Thoracic aorta (tissue), 2 donors: ENCODE measurements at regions not wholly inside any gene's neighbourhood (a gene's known extent, or its start where the extent isn't known, plus 50 kb on each side); places are given as distances from the start of the nearest gene placed in this dataset.
"Not testable (repeated sequence)": the region's sequence is repeated elsewhere in the genome, so short reads cannot be mapped to it uniquely, and the experiment has no call there.

Experiments used
- ATAC-seq: fragments of 150-250 bp; one replicate; pipeline ENCODE4 v1.8.0; 2017; ENCODE audit warnings: low read depth; ENCODE audit not compliant: insufficient number of reproducible peaks, low FRiP score
- DNase-seq: peaks from one replicate; pipeline ENCODE4 v3.0.0-alpha.2; 2020; ENCODE audit warnings: low spot score
- H3K27ac ChIP-seq, 2 donors: fragments of 200-600 bp; sonication (generic); 1 replicate in 1 of 2; 2 replicates in 1 of 2; pipeline ENCODE4 v1.5.1; 2016; ENCODE audit warnings: mild to moderate bottlenecking in 2 of 2, moderate library complexity in 2 of 2
- H3K27me3 ChIP-seq: fragments of 200-600 bp; sonication (generic); replicated peaks from 2 replicates; pipeline ENCODE4 v1.6.0; 2016; ENCODE audit warnings: mild to moderate bottlenecking; ENCODE audit not compliant: insufficient read depth
- H3K36me3 ChIP-seq: fragments of 200-600 bp; sonication (generic); one replicate; pipeline ENCODE4 v1.5.1; 2016
- H3K4me1 ChIP-seq, 2 donors: fragments of 200-600 bp; sonication (generic); 1 replicate in 1 of 2; 2 replicates in 1 of 2; pipeline versions ENCODE4 v1.5.1 to v1.6.0; 2016; ENCODE audit warnings: low read depth in 2 of 2, mild to moderate bottlenecking in 1 of 2; ENCODE audit not compliant: control insufficient read depth in 1 of 2
- H3K4me3 ChIP-seq: fragments of 200-600 bp; sonication (generic); 2 replicates; pipeline ENCODE4 v1.5.1; 2016; ENCODE audit warnings: mild to moderate bottlenecking
- H3K9me3 ChIP-seq: fragments of 200-600 bp; sonication (generic); 2 replicates; pipeline ENCODE4 v1.5.1; 2016
- CTCF ChIP-seq: fragments of 200-600 bp; sonication (generic); IDR thresholded peaks from one replicate; pipeline ENCODE4 v1.5.1; 2019; ENCODE audit warnings: antibody characterized with exemption

DNA sequence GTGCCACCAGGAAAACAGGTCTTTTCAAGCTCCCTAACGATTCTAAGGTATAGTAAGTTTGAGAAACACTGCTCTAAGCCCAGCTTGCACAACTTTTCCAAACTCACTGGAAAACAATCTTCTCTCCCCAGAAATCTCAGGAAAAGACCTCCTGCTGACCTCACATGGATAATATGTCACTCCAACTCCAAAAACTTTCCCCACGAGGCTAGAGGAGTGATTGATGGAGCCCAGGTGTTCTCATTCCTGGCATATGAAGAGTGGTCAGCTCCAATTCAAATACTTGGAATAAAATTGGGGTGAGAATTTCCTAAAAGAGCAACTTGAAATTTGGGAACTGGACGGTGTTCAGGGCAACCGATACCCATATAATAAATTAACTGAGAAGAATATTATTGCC is 299.9 kb downstream of the PPP4R3C start:
- no peak for TF ChIP-seq CTCF
- Histone ChIP-seq H3K4me3 (no peak overlapping the region), H3K27me3 (no peaks in the 10 kb centered on the region), H3K36me3 (no peaks in the 10 kb centered on the region), H3K4me1 (no peaks in the 10 kb centered on the region), H3K9me3 (no peaks in the 10 kb centered on the region), H3K27ac (no peak overlapping the region)
- ATAC-seq (no peak), DNase-seq (no peak)

DNA sequence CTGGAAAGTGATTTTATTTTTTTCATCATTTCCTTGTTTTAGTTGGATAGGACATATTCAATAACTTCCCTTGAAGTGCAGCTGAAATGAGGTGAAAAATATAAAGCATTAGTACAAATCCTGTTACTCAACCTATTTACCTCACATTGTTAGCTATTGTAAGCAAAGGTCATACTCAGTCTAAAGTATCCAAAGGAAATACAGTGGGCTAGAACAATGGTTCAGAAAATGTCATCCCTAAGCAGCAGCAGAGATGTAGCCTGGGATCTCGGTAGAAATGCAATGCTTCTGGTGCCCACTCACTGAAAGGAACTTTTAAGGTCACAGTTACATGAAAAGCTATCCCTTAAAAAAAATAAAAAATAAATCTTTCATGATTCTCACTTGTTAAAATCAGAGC is 300.6 kb downstream of the PPP4R3C start:
- ATAC-seq (no peak), DNase-seq (no peak)
- Histone ChIP-seq H3K36me3 (no peaks in the 10 kb centered on the region), H3K27ac (no peak overlapping the region), H3K9me3 (no peaks in the 10 kb centered on the region), H3K4me1 (no peaks in the 10 kb centered on the region), H3K4me3 (no peak overlapping the region), H3K27me3 (no peaks in the 10 kb centered on the region)
- TF ChIP-seq CTCF: no peak

- H3K27me3 ChIP-seq: not testable (repeated sequence)
Observed at GRCh38 chrX:27156921-27157320, 306.2 kb downstream of the PPP4R3C start.

GRCh38 chrX:27136325-27136724 is 326.8 kb downstream of the PPP4R3C start:
- TF ChIP-seq CTCF: no peak
- ATAC-seq: no peak

More at GRCh38 chrX:27156921-27157320, 306.2 kb downstream of the PPP4R3C start:
- not testable (repeated sequence) for ATAC-seq, H3K4me3 ChIP-seq, H3K27ac ChIP-seq, H3K9me3 ChIP-seq, H3K4me1 ChIP-seq, H3K36me3 ChIP-seq, DNase-seq

DNA sequence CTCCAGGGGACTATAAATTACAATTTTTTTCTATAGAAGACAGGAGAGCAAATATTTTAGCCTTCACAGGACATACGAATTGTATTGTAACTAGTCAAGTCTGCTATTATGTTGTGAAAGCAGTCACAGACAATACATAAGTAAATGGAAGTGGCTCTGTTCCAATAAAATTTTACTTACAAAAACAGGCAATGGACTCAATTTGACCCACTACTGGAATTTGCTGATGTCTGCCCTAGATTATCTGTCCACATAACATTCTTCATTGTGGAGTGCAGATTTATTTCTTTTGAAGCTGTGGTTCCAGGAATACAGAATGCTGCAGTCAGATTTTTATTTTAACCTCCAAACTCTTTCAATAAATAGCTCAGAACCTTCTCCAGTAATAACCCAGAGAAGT is 330.3 kb downstream of the PPP4R3C start:
- no peak overlapping the region for H3K27ac ChIP-seq
- H3K4me1 ChIP-seq: no peaks in the 10 kb centered on the region
- H3K4me3 ChIP-seq: no peak overlapping the region
- no peaks in the 10 kb centered on the region for H3K27me3 ChIP-seq
- H3K36me3 ChIP-seq: no peaks in the 10 kb centered on the region
- no peaks in the 10 kb centered on the region for H3K9me3 ChIP-seq
- no peak for TF ChIP-seq CTCF
- no peak for ATAC-seq
- no peak for DNase-seq

More at GRCh38 chrX:27136325-27136724, 326.8 kb downstream of the PPP4R3C start:
- Histone ChIP-seq H3K27me3 (no peaks in the 10 kb centered on the region), H3K4me1 (no peaks in the 10 kb centered on the region), H3K9me3 (no peaks in the 10 kb centered on the region), H3K4me3 (no peak overlapping the region), H3K36me3 (no peaks in the 10 kb centered on the region), H3K27ac (no peak overlapping the region)
- DNase-seq: no peak

DNA sequence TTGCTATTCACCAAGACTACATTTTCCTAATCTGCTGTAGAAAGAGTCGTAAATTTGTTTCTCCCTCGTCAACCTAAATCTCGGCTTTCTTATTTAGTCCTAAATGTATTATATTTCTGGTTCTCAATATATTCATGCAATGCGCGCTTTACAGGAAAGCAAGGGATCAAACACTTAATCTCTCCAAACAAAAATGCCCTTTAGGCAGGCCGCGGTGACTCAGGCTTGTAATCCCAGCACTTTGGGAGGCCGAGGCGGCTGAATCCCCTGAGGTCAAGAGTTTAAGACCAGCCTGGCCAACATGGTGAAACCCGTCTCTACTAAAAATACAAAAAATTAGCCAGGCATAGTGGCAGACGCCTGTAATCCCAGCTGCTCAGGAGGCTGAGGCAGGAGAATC is 376.0 kb downstream of the PPP4R3C start:
- ATAC-seq, H3K4me3 ChIP-seq, H3K4me1 ChIP-seq: not testable (repeated sequence)

More for the DNA sequence above, 376.0 kb downstream of the PPP4R3C start:
- not testable (repeated sequence) for DNase-seq, H3K27ac ChIP-seq, H3K36me3 ChIP-seq, H3K27me3 ChIP-seq, H3K9me3 ChIP-seq
